ENCODE measurements at regions not wholly inside any gene's neighbourhood (a gene's known extent, or its start where the extent isn't known, plus 50 kb on each side); places are given as distances from the start of the nearest gene placed in this dataset.

DNA sequence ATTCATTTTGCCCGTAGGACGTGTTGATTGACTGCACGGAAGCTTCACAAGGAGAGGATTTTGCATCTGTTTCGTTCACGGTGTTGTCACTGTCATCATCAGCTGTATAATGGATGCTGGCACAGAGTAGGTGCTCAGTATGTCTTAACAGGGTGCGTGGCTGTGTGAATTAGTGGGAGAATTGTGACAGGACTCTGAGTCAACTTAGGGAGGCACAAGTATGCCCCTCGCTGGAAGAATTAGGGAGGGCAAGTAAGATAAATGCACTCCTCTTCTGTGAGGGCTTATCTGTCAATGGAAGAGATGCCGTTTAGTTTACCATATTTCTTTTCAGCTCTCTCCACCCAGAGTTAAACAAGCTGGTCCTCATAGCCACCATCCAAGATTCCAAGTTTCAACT lies 107.2 kb downstream of the TRIML1 start:
- no peaks in the 10 kb centered on the region for H3K9me3 Mint-ChIP-seq (ENCODE audit: low read depth, unreplicated experiment)
- H3K27ac Mint-ChIP-seq (ENCODE audit: unreplicated experiment) = no peak overlapping the region
- intact Hi-C loops (cut with micrococcal nuclease; ENCODE audit: unreplicated experiment) = no loop called here
- no peak for DNase-seq
- H3K4me1 Mint-ChIP-seq (ENCODE audit: low read depth, unreplicated experiment) = no peaks in the 10 kb centered on the region
- BruUV-seq (replicated peaks) = no TSS peak
- CTCF ChIA-PET = no interaction called here
- no peak overlapping the region for H3K4me3 Mint-ChIP-seq (ENCODE audit: low read depth, unreplicated experiment)
- no peaks in the 10 kb centered on the region for H3K27me3 Mint-ChIP-seq (ENCODE audit: unreplicated experiment)
- no peaks in the 10 kb centered on the region for H3K36me3 Mint-ChIP-seq (ENCODE audit: insufficient read depth, unreplicated experiment)
- TF ChIP-seq, protein P1, sequence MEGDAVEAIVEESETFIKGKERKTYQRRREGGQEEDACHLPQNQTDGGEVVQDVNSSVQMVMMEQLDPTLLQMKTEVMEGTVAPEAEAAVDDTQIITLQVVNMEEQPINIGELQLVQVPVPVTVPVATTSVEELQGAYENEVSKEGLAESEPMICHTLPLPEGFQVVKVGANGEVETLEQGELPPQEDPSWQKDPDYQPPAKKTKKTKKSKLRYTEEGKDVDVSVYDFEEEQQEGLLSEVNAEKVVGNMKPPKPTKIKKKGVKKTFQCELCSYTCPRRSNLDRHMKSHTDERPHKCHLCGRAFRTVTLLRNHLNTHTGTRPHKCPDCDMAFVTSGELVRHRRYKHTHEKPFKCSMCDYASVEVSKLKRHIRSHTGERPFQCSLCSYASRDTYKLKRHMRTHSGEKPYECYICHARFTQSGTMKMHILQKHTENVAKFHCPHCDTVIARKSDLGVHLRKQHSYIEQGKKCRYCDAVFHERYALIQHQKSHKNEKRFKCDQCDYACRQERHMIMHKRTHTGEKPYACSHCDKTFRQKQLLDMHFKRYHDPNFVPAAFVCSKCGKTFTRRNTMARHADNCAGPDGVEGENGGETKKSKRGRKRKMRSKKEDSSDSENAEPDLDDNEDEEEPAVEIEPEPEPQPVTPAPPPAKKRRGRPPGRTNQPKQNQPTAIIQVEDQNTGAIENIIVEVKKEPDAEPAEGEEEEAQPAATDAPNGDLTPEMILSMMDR (IDR thresholded peaks at IDR 0.05; ENCODE audit: unreplicated experiment) = no peak

DNA sequence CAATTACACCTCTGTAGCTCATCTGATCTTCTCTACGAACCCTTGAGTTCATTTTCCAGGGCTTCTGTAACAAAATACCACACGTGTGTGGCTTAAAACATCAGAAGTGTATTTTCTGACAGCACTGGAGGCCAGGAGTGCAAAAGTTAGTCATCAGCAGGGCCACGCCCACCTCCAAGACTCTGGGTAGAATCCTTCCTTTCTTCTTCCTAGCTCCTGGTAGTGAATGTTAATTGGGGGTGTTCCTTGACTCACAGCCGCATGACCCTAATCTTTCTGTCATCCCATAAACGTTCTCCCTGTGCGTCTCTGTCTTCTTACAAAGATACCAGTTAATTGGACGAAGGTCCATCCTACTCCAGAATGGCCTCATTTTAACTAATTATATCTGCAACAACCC lies 115.0 kb downstream of the TRIML1 start:
- CTCF ChIA-PET = no interaction called here
- Mint-ChIP-seq H3K4me3 (ENCODE audit: low read depth, unreplicated experiment) (no peak overlapping the region), H3K4me1 (ENCODE audit: low read depth, unreplicated experiment) (no peaks in the 10 kb centered on the region), H3K9me3 (ENCODE audit: low read depth, unreplicated experiment) (no peaks in the 10 kb centered on the region), H3K36me3 (ENCODE audit: insufficient read depth, unreplicated experiment) (no peaks in the 10 kb centered on the region), H3K27ac (ENCODE audit: unreplicated experiment) (no peak overlapping the region), H3K27me3 (ENCODE audit: unreplicated experiment) (no peaks in the 10 kb centered on the region)
- DNase-seq = no peak
- intact Hi-C loops (cut with micrococcal nuclease; ENCODE audit: unreplicated experiment) = no loop called here
- TF ChIP-seq, protein P1 (IDR thresholded peaks at IDR 0.05; ENCODE audit: unreplicated experiment) = no peak
- no TSS peak for BruUV-seq (replicated peaks)

DNA sequence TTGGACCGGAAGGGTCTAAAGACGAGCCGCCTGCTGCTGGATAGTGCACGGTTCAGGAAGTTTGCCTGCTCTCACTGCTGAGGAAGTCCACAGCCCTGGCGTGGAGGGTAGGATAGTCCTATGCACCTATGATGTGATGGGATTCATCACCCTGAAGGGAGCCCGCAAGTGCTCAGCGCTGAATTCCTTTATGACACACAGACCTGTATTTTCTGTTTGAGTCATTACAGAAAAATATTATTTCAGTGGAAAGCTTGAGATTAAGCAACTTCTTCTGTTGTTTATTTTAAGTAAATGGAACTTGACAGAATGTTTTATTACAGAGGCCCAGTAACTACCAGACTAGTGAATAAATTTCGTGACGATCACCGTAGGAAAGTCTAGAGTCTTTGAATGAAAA lies 123.2 kb downstream of the TRIML1 start:
- Mint-ChIP-seq H3K36me3 (ENCODE audit: insufficient read depth, unreplicated experiment) (no peaks in the 10 kb centered on the region), H3K4me1 (ENCODE audit: low read depth, unreplicated experiment) (no peaks in the 10 kb centered on the region), H3K9me3 (ENCODE audit: low read depth, unreplicated experiment) (peaks cover 2% of the 10 kb centered on the region), H3K27ac (ENCODE audit: unreplicated experiment) (no peak overlapping the region), H3K4me3 (ENCODE audit: low read depth, unreplicated experiment) (no peak overlapping the region), H3K27me3 (ENCODE audit: unreplicated experiment) (no peaks in the 10 kb centered on the region)
- CTCF ChIA-PET = no interaction called here
- TF ChIP-seq, protein P1 (IDR thresholded peaks at IDR 0.05; ENCODE audit: unreplicated experiment) = no peak
- DNase-seq = no peak
- intact Hi-C loops (cut with micrococcal nuclease; ENCODE audit: unreplicated experiment) = no loop called here
- BruUV-seq (replicated peaks) = no TSS peak

DNA sequence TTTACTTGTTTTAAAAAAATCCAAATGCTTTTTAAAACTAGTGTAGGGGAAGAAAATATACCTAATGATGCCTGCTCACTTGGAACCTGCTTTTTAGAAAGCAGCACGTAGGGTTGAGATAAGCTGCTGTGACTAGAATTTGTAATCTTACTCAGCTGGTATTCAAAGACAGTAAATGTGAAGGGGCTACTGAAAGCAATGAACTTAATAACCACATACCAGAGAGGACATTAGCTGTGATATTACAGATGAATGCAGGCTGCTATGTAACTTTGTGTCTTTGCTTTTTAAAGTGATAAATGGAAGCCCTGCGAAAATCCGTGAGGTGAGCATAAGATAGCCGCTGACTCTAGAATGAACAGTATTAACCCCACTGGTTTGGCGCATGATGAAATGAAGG lies 124.1 kb downstream of the TRIML1 start:
- CTCF ChIA-PET = interaction anchor here (0.6 kb wide), 1 partner anchor 35 kb away, joined by 4 read pairs; no protein-coding TSS in a partner anchor
- Mint-ChIP-seq H3K4me1 (ENCODE audit: low read depth, unreplicated experiment) (no peaks in the 10 kb centered on the region), H3K36me3 (ENCODE audit: insufficient read depth, unreplicated experiment) (no peaks in the 10 kb centered on the region), H3K27ac (ENCODE audit: unreplicated experiment) (no peak overlapping the region), H3K4me3 (ENCODE audit: low read depth, unreplicated experiment) (no peak overlapping the region), H3K9me3 (ENCODE audit: low read depth, unreplicated experiment) (peaks cover 2% of the 10 kb centered on the region), H3K27me3 (ENCODE audit: unreplicated experiment) (no peaks in the 10 kb centered on the region)
- no TSS peak for BruUV-seq (replicated peaks)
- no peak for DNase-seq
- intact Hi-C loops (cut with micrococcal nuclease; ENCODE audit: unreplicated experiment) = no loop called here
- TF ChIP-seq, protein P1 (IDR thresholded peaks at IDR 0.05; ENCODE audit: unreplicated experiment) = no peak

DNA sequence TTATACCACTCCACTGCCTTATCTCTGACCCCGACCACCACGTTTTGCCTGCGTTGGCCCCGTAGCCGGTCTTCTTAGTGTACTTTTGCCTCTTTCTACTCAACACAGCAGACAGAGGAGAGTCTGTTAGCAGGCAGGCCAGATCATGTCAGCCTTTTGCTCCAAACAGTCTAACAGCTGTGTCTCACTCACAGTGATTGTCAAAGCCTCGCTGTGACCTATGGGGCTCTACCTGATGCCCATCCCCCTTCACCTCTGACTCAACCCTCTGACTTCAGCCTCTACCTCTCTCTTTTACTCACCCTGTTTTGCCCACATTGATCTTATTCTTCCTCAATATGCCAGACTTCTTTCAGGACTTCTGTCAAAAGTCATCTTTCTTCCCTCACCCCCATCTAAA lies 127.1 kb downstream of the TRIML1 start:
- CTCF ChIA-PET = no interaction called here
- no peaks in the 10 kb centered on the region for H3K36me3 Mint-ChIP-seq (ENCODE audit: insufficient read depth, unreplicated experiment)
- no peaks in the 10 kb centered on the region for H3K27me3 Mint-ChIP-seq (ENCODE audit: unreplicated experiment)
- H3K9me3 Mint-ChIP-seq (ENCODE audit: low read depth, unreplicated experiment) = peaks cover 2% of the 10 kb centered on the region
- DNase-seq = no peak
- H3K4me1 Mint-ChIP-seq (ENCODE audit: low read depth, unreplicated experiment) = no peaks in the 10 kb centered on the region
- intact Hi-C loops (cut with micrococcal nuclease; ENCODE audit: unreplicated experiment) = no loop called here
- H3K4me3 Mint-ChIP-seq (ENCODE audit: low read depth, unreplicated experiment) = no peak overlapping the region
- H3K27ac Mint-ChIP-seq (ENCODE audit: unreplicated experiment) = no peak overlapping the region
- TF ChIP-seq, protein P1 (IDR thresholded peaks at IDR 0.05; ENCODE audit: unreplicated experiment) = no peak
- no TSS peak for BruUV-seq (replicated peaks)
